HG02970 (cell line): ENCODE measurements at regions not wholly inside any gene's neighbourhood (a gene's known extent, or its start where the extent isn't known, plus 50 kb on each side); places are given as distances from the start of the nearest gene placed in this dataset.

Experiments used
- ATAC-seq: cut with Tn5 transposase; IDR thresholded peaks from one replicate; pipeline ENCODE4 v1.9.1; 2021; ENCODE audit warnings: mild to moderate bottlenecking, moderate library complexity, moderate number of reproducible peaks; ENCODE audit not compliant: unreplicated experiment, low FRiP score

DNA sequence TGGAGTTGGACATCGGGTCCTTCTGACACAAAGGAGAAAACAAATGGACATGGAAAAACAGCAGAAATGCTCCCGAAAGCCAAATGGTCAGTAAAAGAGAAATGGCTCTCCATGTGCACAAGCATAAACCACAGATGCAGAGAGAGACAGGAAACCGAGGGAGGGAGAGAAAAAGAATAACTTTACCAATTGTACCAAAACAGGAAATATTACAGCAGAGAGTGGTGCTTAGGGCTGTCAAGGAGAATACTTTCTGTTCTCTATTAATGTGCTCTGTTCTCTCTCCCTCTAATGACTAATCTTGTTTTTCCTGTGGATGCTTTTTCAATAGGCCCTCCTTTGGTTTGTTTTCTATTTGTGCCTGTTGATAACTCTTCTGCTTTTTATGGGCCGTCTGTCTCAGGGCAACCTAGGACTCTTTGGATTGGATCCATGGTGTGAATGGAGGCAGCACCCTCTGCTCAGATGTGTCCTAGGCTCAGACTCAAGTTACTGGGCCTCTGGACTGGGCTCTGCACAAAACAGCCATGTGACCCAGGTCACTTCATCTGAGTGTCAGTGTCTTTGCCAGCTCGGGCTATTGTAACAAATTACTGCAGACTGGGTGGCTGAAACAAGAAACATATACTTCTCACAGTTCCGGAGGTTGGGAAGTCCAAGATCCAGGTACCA is 663.0 kb downstream of the NPHP4 start:
- ATAC-seq: no peak

DNA sequence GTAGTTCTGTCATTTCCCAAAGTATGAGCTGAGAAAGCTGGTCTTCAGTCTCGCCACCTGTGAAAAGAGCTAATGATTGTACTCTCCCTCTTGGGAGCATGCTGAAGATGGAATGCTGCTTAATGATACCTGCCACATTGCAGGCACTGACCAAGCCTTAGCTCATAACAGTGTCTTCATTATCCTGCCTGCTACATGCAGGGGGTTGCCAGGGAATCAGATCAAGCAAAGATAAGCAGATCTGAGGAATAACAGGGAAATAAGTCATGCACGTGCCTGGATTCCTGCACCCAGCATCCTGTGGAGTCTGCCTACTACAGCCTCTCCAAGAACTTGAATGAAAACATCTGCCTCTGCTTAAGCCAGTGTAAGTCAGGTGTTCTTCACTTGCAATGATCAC is 667.3 kb downstream of the NPHP4 start:
- ATAC-seq: no peak

DNA sequence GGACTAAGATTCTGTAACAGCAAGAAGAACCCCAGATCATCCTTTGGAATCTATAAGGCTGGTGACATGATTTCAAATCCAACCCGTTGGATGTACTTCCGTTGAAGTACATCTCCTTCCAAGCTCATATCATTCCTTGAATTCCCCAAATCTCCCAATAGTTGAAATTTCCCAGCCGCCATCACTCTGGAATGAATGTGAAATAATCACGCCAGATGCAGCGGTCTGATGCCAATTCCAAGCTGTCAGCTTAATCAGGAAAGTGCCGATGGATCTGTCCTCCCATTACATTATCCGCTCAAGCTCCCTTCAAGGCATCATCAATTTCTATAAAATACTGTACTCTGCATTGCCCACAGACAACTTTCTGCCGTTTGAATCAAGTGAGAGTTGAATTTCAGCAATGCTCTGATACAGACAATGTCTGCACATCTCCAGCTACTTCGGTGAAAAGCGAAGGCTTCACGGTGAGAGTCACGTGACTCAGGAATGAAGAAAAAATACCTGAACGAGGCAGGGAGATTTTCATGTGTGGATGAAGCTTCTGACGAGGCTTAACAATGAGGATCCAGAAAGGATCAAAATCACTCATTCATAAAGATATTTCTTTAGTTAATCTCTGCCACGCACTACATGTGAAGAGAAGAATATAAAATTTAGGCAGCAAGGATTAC is 663.9 kb downstream of the AJAP1 start:
- ATAC-seq: no peak

DNA sequence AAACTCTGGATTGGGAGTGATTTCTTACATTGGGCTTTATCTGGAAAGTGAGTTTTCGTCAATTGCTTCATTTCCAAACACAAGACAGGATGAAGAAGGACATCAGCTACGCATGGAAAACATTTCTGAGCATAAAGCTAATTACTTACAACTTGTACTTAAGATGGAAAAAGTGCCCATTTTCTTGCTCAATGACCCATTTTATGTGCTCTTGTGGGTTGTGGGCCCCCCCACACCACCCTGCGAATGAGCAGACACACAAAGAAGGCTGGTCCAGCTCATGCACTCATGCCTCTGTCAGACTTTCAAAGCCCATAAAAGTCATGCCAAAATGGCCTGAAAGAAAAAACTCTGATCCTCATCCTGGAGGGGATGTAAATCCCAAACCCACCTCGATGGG is 663.0 kb downstream of the AJAP1 start:
- ATAC-seq: no peak

DNA sequence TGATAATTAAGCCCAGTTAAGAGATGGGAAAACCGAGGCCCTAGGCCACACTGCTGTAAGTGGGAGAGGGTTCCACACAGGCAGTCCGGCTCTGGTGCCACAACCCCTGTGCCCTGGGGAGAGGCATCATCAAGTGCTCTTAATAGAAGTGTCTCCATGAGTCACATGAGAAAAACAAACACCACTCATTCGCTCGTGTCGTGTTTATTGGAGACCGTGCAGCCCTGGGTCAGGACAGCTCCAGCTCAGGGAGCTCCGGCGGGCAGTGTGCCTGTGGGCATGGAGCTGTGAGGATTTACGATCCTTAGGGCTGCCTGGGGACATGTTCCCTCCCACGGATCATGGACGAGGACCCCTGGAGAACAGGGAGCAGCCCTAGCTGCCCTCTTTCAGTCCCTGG is 658.5 kb downstream of the AJAP1 start:
- no peak for ATAC-seq

DNA sequence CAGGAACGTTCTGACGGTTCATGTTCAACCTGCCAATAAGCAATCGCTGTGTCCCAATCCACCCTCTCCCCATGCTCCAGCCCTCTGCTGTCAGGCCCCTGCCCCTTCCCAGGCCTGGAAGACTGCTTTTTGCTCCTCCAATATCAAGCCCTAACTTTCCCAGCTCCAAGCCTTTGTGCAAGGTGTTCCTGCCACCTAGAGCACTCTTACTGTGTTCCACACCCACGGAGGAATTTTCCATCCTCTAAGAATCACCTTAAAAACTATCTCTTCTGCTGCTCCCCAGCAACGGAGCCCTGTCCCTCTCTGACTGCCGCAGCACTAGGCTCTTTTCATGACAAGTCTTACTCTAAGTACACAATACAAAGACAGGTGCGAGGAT is 657.9 kb downstream of the AJAP1 start:
- no peak for ATAC-seq

DNA sequence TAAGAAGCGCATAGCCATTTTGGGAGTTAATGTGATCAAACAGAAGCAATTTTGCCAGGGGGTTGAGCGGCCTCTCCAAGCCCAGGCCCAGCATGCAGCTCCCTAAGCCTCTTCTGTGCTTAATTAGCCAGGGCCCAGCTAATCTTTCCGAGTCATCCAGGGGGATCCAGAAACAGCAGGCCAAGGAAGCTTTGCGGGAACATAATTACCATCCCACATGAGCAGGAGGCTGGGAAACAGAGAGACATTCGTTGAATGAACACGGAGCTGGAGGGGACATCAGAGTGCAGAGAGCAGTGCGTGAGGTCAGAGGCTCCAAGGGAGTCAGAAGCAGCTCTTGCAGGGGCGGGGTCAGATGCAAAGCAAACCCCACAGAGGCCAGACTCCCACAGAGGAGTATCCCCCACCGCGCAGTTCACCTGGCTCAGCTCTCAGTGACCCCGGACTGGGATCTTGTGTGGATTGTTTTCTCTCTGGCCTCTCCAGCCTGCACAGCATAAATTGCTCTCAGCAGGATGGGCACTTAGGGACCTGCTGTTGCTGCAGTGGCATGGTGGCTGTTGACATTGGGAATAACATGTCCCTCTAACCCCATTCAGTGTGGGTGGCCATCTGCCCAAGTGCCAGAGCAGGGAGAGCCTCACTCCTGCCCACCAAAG is 657.4 kb downstream of the AJAP1 start:
- no peak for ATAC-seq

DNA sequence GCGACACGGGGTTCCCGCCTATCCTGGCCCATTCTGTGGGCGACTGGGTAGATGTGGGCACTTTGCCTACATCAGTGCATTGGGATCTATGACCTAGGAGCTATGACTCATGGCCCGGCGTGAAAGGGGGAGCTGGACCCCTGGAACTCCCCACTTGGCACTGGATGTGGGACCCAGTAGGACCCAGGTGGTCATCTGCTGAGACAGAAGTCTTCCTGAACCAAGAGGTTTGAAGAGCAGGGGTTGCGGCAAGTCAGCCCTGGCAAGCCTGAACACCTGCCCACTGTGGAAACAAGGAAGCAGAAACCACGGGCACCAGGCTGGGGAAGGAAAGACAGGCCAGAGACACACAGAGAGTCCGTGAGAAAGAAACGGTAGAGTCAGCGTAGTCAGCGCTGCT is 656.7 kb downstream of the AJAP1 start:
- ATAC-seq: no peak

DNA sequence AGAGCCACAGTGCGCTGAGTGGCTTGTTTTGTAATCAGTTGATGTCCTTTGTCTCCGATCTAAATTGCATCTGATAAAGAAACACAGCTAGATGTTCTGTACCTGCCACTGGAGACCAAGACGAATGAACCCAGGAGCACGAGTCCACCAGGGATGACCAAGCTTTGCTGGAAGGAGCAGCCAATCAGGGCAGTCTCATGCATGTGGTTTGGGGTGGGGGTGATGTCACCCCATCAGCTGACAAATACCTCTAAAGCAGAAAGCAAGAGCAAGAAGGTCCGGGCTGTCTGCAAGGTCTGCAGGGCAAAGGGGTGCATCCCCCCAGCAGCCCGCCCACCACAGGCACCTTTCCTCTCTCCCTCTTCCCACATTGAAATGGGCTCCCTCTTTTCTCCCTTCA is 653.8 kb downstream of the AJAP1 start:
- no peak for ATAC-seq

DNA sequence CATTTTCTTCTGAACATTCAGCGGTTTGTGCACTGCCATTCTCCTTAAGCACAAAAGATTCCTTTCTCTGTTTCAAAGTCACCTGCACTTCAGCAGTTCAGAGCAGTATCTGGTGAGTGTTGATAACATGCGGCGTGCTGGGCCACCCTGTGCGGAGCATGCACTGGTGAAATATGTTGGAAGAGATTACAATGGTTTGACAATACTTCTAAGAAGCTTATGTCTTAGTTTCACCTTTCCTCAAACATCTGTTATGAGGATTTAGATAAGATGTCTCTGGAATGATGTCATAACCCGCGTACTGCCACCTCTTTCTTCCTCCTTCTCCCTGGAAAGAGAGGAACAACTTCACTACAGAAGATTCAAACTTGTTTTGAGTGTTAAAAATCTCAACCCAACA is 650.3 kb downstream of the AJAP1 start:
- ATAC-seq: no peak

DNA sequence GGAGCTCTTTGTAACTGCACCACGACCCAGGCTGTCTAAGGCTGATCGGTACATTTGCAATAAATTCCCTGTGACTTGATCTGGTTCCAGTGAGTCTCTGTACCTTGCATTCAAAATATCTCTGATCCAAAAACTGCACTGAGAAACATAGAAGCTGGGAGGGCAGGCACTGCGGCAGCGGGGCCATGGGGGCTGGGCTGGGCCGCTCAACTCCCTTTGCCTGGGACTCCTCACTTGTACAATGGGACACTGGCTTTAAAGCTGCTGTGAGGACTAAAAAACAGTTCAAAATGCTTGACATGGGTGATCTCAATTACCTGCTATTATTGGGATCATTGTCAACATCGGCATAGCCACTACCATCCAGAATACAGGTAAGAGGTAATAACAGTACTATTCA is 644.0 kb downstream of the AJAP1 start:
- no peak for ATAC-seq

DNA sequence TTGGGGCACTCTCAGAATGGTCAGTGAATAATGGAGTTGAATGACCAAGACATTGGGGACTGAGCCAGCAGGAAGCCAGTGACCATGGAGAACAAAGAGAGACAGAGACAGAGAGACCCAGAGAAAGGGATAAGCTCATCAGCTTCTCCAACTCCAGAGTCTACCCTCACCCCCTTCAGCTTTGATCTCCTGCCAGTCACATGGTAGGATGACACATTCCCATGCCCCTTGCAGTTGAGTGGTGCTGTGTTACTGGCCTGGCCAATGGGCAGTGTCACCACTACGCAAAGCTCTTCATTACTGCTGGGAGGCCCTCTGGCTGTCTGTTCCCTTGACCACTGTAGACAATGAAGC is 643.5 kb downstream of the AJAP1 start:
- no peak for ATAC-seq

DNA sequence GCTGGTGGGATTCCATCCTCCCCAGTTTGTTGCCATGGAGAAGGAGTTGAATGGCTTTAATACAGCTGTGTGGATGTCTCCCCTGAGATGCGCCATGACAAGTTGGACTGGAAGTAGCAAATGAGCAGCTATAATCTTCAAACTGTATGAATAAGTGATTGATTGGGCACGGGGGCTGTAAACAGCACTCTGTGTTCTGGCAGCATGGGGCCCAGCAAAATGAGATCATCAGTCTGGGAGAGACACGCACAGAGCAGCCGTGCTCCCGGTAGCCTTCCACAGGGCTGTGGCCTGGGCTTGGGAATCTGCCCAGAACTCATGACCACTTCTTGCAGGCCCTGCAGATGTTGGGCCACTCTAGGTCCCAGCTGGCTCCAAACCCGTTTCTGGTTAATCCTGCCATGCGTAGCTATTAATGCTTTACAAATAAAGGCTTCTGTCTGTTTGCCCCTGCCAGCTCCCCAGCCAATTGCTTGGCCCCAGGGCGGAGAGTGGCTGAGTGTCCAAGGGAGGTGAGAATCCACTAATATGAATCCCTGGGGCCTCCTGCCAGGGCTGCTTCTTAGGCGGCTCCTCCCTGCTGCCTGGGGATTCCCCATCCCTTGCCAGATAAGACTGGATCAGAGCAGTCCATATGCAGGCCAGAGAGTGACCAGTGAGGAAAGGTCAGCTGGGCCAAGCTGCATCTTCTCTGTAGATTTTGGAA is 642.9 kb downstream of the AJAP1 start:
- ATAC-seq: no peak

DNA sequence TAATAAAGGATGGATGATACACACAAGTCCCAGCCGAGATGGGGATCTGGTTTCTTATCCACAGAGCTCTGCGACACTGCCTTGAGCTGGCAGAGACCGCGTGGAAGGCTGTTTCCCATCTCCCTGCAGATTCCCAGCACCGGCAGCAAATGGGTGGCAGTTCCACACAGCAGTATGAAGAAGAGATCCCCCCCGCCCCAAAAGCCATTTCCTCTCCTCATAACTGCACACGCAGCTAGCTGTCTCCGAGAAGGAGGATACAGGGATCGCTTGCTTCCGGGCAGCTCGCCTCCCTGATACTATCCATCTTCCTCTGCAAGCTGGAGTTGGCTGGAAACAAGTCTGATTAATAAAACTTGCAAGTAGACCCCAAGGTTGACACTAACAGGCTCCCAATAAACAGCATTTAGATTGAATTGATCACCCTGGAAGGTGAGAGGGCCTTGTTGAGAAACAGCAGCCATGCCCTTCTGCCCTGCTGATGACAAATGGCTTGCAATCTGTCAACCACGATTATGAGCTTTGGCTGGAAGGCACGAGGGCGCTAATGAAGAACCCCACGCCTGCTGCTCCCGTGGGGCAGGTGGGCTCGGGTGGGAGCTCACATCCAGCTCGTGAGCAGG is 642.3 kb downstream of the AJAP1 start:
- ATAC-seq: no peak

DNA sequence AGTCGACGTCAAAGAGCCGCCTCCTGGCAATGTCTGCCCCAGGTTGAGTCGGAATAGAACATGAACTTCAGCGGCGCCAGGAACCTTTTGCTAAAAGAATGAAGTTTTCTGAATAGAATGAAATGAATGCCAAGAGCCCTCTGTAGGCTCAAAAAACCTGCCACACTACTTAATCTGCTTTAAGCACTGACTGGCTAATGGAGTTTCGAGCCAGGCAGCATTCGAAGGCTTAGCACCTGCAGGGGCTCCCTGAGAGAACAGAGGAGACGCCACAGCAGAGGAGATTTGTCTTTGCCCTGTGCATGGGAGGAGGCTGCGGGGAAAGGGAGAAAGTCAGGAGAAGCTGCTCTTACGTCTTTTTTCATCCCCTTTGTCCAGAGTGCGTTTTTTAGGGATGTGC is 641.7 kb downstream of the AJAP1 start:
- ATAC-seq: no peak

DNA sequence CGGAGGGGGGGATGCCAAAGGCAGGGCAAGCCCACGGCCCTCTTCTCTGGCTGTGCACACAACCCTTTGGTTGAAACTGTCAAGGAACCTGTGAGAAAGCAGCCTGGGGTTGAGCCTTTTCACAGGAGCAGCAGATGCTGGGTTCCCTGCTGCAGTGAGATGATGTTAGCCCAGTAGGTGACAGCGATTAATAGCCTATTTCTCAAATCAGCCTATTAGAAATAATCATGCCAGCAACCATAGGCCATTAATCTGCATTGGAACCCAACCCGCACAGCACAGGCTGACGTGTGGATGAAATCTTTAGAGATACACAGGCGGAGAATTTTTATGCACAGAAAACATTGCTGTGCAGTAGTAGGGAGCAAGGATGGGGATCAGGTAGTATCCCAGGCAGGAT is 637.5 kb downstream of the AJAP1 start:
- ATAC-seq: no peak

DNA sequence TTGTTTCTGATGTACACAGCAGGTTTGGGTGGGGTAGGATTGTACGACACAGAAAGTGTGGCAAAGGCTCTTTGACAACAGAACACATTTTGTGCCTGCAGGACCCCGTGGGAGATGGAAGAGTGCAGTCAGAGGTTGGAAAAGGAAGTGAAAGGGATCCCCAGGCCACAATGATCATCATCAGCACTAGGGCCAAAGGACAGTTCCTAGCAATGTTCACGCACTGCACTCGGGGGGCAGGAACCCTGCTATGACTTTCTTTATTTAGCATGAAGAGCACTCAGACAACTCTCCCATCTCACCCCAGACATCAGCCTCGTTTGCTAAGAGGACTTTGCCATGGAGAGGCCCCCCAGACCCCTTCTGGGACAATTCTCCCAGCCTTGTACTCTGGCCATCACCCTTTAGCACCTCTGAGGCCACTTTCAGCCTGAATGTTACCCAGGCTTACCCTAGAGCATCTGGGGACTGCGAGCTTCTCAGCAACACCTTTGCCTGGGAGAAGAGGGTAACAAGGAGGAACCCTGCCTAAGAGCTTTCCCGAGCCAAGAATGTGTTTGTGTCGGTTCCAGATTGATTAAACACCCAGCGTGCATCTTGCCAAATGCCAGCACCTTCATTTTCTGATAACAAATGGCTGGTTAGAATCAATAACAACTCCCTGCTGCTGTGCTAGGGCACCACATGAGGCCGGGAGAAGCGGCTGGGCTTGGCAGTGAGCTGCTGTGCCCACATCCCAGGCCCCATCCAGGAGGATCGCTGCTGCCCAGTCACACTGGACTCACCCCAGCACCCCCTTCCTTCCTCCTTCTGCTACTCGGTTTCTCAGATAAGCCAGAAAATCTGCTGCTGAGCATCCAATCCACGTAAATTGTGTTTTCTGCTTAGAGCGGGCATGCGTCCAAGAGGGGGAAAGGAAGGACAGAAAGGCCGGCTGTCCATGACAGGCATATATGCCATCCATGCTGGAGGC is 633.1 kb downstream of the AJAP1 start:
- no peak for ATAC-seq

DNA sequence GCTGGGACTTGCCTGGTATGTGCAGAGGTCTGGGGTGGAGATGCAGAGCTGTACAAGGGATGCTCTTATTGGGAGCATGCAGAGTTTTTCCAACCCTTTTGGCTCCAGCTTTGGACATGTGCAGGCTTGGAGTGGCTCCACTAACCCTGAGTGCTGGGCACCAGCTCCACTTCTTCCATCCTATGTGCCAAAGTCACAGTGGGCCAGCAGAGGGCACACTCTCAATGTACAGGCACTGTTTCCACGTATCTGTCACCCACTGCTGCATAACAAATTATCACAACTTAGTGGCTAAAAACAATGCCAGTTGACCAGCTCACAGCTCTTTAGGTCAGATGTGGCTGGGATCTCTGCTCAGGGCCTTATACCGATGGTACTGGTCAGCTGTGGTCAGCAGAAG is 631.8 kb downstream of the AJAP1 start:
- ATAC-seq: no peak

DNA sequence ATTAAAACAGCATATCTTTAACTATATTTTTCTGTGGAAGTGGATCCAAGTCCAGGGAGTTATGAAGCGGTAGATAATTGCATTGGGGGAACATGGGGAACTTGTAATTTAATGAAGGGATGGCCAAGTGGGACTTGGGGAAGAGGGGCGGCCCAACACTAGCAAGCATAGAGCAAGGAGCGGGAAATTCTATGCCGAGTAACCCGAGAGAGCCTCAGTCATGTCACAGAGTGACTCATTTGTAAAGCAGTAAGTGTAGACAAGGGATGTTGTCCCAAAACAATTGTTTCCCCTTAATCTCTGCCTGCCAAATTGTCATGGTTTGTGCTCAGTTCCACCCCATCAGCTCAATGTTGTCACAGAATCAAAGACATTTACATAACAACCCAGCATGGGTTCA is 620.1 kb downstream of the AJAP1 start:
- no peak for ATAC-seq
